ENCODE measurements at regions not wholly inside any gene's neighbourhood (a gene's known extent, or its start where the extent isn't known, plus 50 kb on each side); places are given as distances from the start of the nearest gene placed in this dataset.

- no peak for TF ChIP-seq CTCF (IDR thresholded peaks at IDR 0.05; ENCODE audit: insufficient read depth, low read depth, low read length)
- peaks cover 10% of the 10 kb centered on the region for H3K9me3 Mint-ChIP-seq (ENCODE audit: unreplicated experiment)
- Histone ChIP-seq H4K20me1 (ENCODE audit: insufficient read depth, low read length) (no peaks in the 10 kb centered on the region), H3K27ac (ENCODE audit: low read depth, low read length) (no peak overlapping the region), H2AFZ (ENCODE audit: low read depth, low read length) (no peak overlapping the region), H3K36me3 (ENCODE audit: insufficient read depth, low read length) (no peaks in the 10 kb centered on the region), H3K4me1 (ENCODE audit: insufficient read depth, low read length) (no peaks in the 10 kb centered on the region), H3K9ac (ENCODE audit: low read length) (no peak overlapping the region), H3K79me2 (ENCODE audit: insufficient read depth, low read length) (no peaks in the 10 kb centered on the region), H3K27me3 (ENCODE audit: insufficient read depth, low read length) (no peaks in the 10 kb centered on the region), H3K9me3 (ENCODE audit: insufficient read depth, low read depth, low read length) (peaks cover 2% of the 10 kb centered on the region), H3K4me2 (ENCODE audit: low read length) (no peak overlapping the region), H3K4me3 (ENCODE audit: insufficient read depth, low read depth, low read length) (no peak overlapping the region)
- DNase-seq (ENCODE audit: low read depth) (no peak), FAIRE-seq (no peak)
- no peaks in the 10 kb centered on the region for H3K36me3 Mint-ChIP-seq (ENCODE audit: low read depth, unreplicated experiment)
- H3K27ac Mint-ChIP-seq (ENCODE audit: unreplicated experiment), result peak overlapping the region; percentile 9
- H3K4me1 Mint-ChIP-seq (ENCODE audit: low read depth, unreplicated experiment), result peaks cover 31% of the 10 kb centered on the region
- H3K27me3 Mint-ChIP-seq (ENCODE audit: low read depth, unreplicated experiment), result no peaks in the 10 kb centered on the region
- H3K4me3 Mint-ChIP-seq (ENCODE audit: unreplicated experiment), result no peak overlapping the region
These were observed 106.9 kb downstream of the TFAP2B start for GRCh38 chr6:50925548-50925947.

- Histone ChIP-seq H3K4me3 (ENCODE audit: insufficient read depth, low read depth, low read length) (no peak overlapping the region), H4K20me1 (ENCODE audit: insufficient read depth, low read length) (no peaks in the 10 kb centered on the region), H3K9ac (ENCODE audit: low read length) (no peak overlapping the region), H3K27me3 (ENCODE audit: insufficient read depth, low read length) (no peaks in the 10 kb centered on the region), H2AFZ (ENCODE audit: low read depth, low read length) (no peak overlapping the region), H3K4me2 (ENCODE audit: low read length) (no peak overlapping the region), H3K36me3 (ENCODE audit: insufficient read depth, low read length) (no peaks in the 10 kb centered on the region), H3K27ac (ENCODE audit: low read depth, low read length) (no peak overlapping the region), H3K9me3 (ENCODE audit: insufficient read depth, low read depth, low read length) (peaks cover 2% of the 10 kb centered on the region), H3K79me2 (ENCODE audit: insufficient read depth, low read length) (no peaks in the 10 kb centered on the region), H3K4me1 (ENCODE audit: insufficient read depth, low read length) (no peaks in the 10 kb centered on the region)
- FAIRE-seq (no peak), DNase-seq (ENCODE audit: low read depth) (peak; percentile 12)
- peak overlapping the region; percentile 9 for H3K27ac Mint-ChIP-seq (ENCODE audit: unreplicated experiment)
- no peak for TF ChIP-seq CTCF (IDR thresholded peaks at IDR 0.05; ENCODE audit: insufficient read depth, low read depth, low read length)
- no peak for TF ChIP-seq EZH2 (IDR thresholded peaks at IDR 0.05; ENCODE audit: insufficient read depth, low read length)
- H3K27me3 Mint-ChIP-seq (ENCODE audit: low read depth, unreplicated experiment), result no peaks in the 10 kb centered on the region
- H3K4me3 Mint-ChIP-seq (ENCODE audit: unreplicated experiment), result no peak overlapping the region
- H3K36me3 Mint-ChIP-seq (ENCODE audit: low read depth, unreplicated experiment), result no peaks in the 10 kb centered on the region
- peaks cover 6% of the 10 kb centered on the region for H3K9me3 Mint-ChIP-seq (ENCODE audit: unreplicated experiment)
- peaks cover 31% of the 10 kb centered on the region for H3K4me1 Mint-ChIP-seq (ENCODE audit: low read depth, unreplicated experiment)
These were observed 107.3 kb downstream of the TFAP2B start for GRCh38 chr6:50925981-50926380.

GRCh38 chr6:50927800-50928199 is 109.1 kb downstream of the TFAP2B start:
- Histone ChIP-seq H3K27me3 (ENCODE audit: insufficient read depth, low read length) (no peaks in the 10 kb centered on the region), H3K4me2 (ENCODE audit: low read length) (no peak overlapping the region), H3K9me3 (ENCODE audit: insufficient read depth, low read depth, low read length) (no peaks in the 10 kb centered on the region), H3K36me3 (ENCODE audit: insufficient read depth, low read length) (no peaks in the 10 kb centered on the region), H4K20me1 (ENCODE audit: insufficient read depth, low read length) (no peaks in the 10 kb centered on the region), H3K27ac (ENCODE audit: low read depth, low read length) (no peak overlapping the region), H3K4me1 (ENCODE audit: insufficient read depth, low read length) (no peaks in the 10 kb centered on the region), H3K9ac (ENCODE audit: low read length) (no peak overlapping the region), H3K79me2 (ENCODE audit: insufficient read depth, low read length) (no peaks in the 10 kb centered on the region), H2AFZ (ENCODE audit: low read depth, low read length) (no peak overlapping the region), H3K4me3 (ENCODE audit: insufficient read depth, low read depth, low read length) (no peak overlapping the region)
- FAIRE-seq, result no peak
- no peaks in the 10 kb centered on the region for H3K36me3 Mint-ChIP-seq (ENCODE audit: low read depth, unreplicated experiment)
- H3K27me3 Mint-ChIP-seq (ENCODE audit: low read depth, unreplicated experiment), result no peaks in the 10 kb centered on the region
- TF ChIP-seq EZH2 (IDR thresholded peaks at IDR 0.05; ENCODE audit: insufficient read depth, low read length) (no peak), CTCF (IDR thresholded peaks at IDR 0.05; ENCODE audit: insufficient read depth, low read depth, low read length) (no peak)
- H3K9me3 Mint-ChIP-seq (ENCODE audit: unreplicated experiment), result no peaks in the 10 kb centered on the region
- no peak overlapping the region for H3K4me3 Mint-ChIP-seq (ENCODE audit: unreplicated experiment)
- peak overlapping the region; percentile 35 for H3K27ac Mint-ChIP-seq (ENCODE audit: unreplicated experiment)
- DNase-seq (ENCODE audit: low read depth), result peak; percentile 52
- peaks cover 31% of the 10 kb centered on the region for H3K4me1 Mint-ChIP-seq (ENCODE audit: low read depth, unreplicated experiment)
